ENCODE measurements at regions not wholly inside any gene's neighbourhood (a gene's known extent, or its start where the extent isn't known, plus 50 kb on each side); places are given as distances from the start of the nearest gene placed in this dataset.

DNA sequence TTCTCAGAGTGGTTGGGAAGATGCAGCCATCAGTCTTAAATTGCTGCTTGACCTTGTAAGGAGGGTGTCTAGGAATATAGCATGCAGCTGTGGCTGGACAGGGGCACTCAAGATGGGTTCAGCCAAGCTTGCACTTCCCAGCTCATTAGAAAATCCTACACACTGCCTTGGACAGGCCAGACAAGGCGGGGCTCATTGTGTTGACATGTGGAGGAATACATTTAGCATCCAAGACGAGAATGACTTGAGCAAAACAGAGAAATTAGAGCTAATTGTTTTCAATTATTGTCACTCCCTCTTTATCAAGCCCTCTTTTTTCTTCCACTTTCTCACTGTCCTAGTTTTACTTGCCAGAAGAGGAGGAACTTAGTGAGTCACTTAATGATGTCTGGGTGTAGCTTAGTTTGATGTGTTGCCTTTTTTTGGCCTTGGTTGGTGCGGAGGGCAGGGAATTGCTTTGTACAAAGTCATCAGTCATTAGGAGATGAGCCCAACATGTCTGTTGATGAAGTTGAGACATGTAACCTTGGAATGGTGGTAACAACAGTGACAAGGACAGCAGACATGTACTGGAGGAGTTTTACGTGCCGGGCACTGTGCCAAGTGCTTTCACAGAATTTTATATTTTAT lies 1219.3 kb upstream of the WWC1 start:
- DNase-seq: no peak
- intact Hi-C loops (cut with micrococcal nuclease): no loop called here
- Mint-ChIP-seq H3K27me3 (ENCODE audit: low read depth in 3 of 3) (no peaks in the 10 kb centered on the region), H3K36me3 (no peaks in the 10 kb centered on the region), H3K4me3 (no peak overlapping the region), H3K4me1 (no peaks in the 10 kb centered on the region), H3K9me3 (peaks cover 0 to 2% (median 1%) of the 10 kb centered on the region in 7 donors), H3K27ac (no peak overlapping the region)
- Histone ChIP-seq H3K79me2 (ENCODE audit: insufficient read depth, low read length) (no peaks in the 10 kb centered on the region), H3K27me3 (ENCODE audit: control insufficient read depth in 2 of 2, insufficient read depth in 2 of 2, low read length in 2 of 2) (no peaks in the 10 kb centered on the region), H3K27ac (ENCODE audit: low read depth in 1 of 2, low read length in 2 of 2) (no peak overlapping the region), H4K20me1 (ENCODE audit: insufficient read depth, low read length) (no peaks in the 10 kb centered on the region), H3K4me1 (ENCODE audit: control insufficient read depth in 1 of 2, insufficient read depth in 2 of 2, low read length in 2 of 2) (no peaks in the 10 kb centered on the region), H3K9ac (ENCODE audit: insufficient read depth, low read length, poor library complexity, severe bottlenecking) (no peak overlapping the region), H2AFZ (ENCODE audit: insufficient read depth, low read depth, low read length, poor library complexity, severe bottlenecking) (no peak overlapping the region), H3K4me2 (replicated peaks; ENCODE audit: extremely low read depth, low read length, poor library complexity, severe bottlenecking) (no peak overlapping the region), H3K36me3 (replicated peaks in 1 of 2; ENCODE audit: control insufficient read depth in 1 of 2, insufficient read depth in 2 of 2, low read length in 2 of 2) (no peaks in the 10 kb centered on the region), H3K4me3 (replicated peaks in 1 of 3; ENCODE audit: low read depth in 2 of 3, low read length in 3 of 3) (no peak overlapping the region), H3K9me3 (replicated peaks in 1 of 2; ENCODE audit: control insufficient read depth in 1 of 2, insufficient read depth in 1 of 2, low read length in 2 of 2) (no peaks in the 10 kb centered on the region)
- TF ChIP-seq, protein P1, sequence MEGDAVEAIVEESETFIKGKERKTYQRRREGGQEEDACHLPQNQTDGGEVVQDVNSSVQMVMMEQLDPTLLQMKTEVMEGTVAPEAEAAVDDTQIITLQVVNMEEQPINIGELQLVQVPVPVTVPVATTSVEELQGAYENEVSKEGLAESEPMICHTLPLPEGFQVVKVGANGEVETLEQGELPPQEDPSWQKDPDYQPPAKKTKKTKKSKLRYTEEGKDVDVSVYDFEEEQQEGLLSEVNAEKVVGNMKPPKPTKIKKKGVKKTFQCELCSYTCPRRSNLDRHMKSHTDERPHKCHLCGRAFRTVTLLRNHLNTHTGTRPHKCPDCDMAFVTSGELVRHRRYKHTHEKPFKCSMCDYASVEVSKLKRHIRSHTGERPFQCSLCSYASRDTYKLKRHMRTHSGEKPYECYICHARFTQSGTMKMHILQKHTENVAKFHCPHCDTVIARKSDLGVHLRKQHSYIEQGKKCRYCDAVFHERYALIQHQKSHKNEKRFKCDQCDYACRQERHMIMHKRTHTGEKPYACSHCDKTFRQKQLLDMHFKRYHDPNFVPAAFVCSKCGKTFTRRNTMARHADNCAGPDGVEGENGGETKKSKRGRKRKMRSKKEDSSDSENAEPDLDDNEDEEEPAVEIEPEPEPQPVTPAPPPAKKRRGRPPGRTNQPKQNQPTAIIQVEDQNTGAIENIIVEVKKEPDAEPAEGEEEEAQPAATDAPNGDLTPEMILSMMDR (IDR thresholded peaks at IDR 0.05): no peak
- 100% methylated on average over 1 of the region's 5 CpGs for WGBS (ENCODE audit: insufficient coverage)

DNA sequence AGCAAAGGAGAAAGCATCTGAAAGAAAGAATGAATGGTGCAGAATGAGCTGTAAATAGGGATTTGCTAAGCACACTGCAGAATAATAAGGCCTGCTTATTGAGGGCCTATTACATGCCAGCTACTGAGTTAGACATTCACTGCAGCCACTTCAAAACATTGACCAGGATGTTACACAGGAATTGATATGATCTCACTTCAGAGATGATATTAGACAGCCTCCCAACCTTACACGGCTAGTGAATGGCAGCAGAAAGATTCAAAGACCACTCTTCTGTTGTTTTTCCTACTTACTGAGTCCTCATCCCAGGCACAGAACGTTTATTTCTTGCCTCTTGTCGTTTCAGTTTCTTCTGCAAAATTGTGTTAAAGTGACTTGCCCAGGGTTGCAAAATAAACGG lies 1209.9 kb upstream of the WWC1 start:
- no peak overlapping the region for H3K9ac ChIP-seq (ENCODE audit: insufficient read depth, low read length, poor library complexity, severe bottlenecking)
- Mint-ChIP-seq H3K4me1 (no peaks in the 10 kb centered on the region), H3K4me3 (no peak overlapping the region), H3K27me3 (ENCODE audit: low read depth in 3 of 3) (no peaks in the 10 kb centered on the region), H3K36me3 (no peaks in the 10 kb centered on the region), H3K27ac (no peak overlapping the region), H3K9me3 (peaks cover 0 to 2% (median 1%) of the 10 kb centered on the region in 7 donors)
- H3K79me2 ChIP-seq (ENCODE audit: insufficient read depth, low read length): no peaks in the 10 kb centered on the region
- TF ChIP-seq, protein P1 (IDR thresholded peaks at IDR 0.05): no peak
- no peaks in the 10 kb centered on the region for H3K9me3 ChIP-seq (replicated peaks in 1 of 2; ENCODE audit: control insufficient read depth in 1 of 2, insufficient read depth in 1 of 2, low read length in 2 of 2)
- no peak overlapping the region for H2AFZ ChIP-seq (ENCODE audit: insufficient read depth, low read depth, low read length, poor library complexity, severe bottlenecking)
- no peaks in the 10 kb centered on the region for H3K27me3 ChIP-seq (ENCODE audit: control insufficient read depth in 2 of 2, insufficient read depth in 2 of 2, low read length in 2 of 2)
- whole genome bisulfite sequencing (ENCODE audit: insufficient coverage): 45% methylated on average over 4 of the region's 4 CpGs
- no peak overlapping the region for H3K4me3 ChIP-seq (replicated peaks in 1 of 3; ENCODE audit: low read depth in 2 of 3, low read length in 3 of 3)
- no peaks in the 10 kb centered on the region for H3K36me3 ChIP-seq (replicated peaks in 1 of 2; ENCODE audit: control insufficient read depth in 1 of 2, insufficient read depth in 2 of 2, low read length in 2 of 2)
- no peaks in the 10 kb centered on the region for H3K4me1 ChIP-seq (ENCODE audit: control insufficient read depth in 1 of 2, insufficient read depth in 2 of 2, low read length in 2 of 2)
- H4K20me1 ChIP-seq (ENCODE audit: insufficient read depth, low read length): no peaks in the 10 kb centered on the region
- H3K27ac ChIP-seq (ENCODE audit: low read depth in 1 of 2, low read length in 2 of 2): no peak overlapping the region
- no peak overlapping the region for H3K4me2 ChIP-seq (replicated peaks; ENCODE audit: extremely low read depth, low read length, poor library complexity, severe bottlenecking)
- DNase-seq: no peak
- intact Hi-C loops (cut with micrococcal nuclease): no loop called here

Measured in CD14-positive monocyte (primary cell).